AML-193 (cell line): ENCODE measurements at regions not wholly inside any gene's neighbourhood (a gene's known extent, or its start where the extent isn't known, plus 50 kb on each side); places are given as distances from the start of the nearest gene placed in this dataset.

Source experiments
- DNase-seq, 2 experiments: peaks; one replicate each; lab custom pipeline; 2025; lab: John Stamatoyannopoulos, UW

GRCh38 chrX:69027181-69028005, 137.9 kb downstream of the PJA1 start:
- no peak for DNase-seq

GRCh38 chrX:69025802-69026301, 139.4 kb downstream of the PJA1 start:
- DNase-seq = no peak

- no peak for DNase-seq
These were observed 140.3 kb downstream of the PJA1 start for GRCh38 chrX:69024931-69025330.

- DNase-seq = no peak
These were observed 141.0 kb downstream of the PJA1 start for GRCh38 chrX:69024161-69024736.

GRCh38 chrX:69022430-69022829, 142.8 kb downstream of the PJA1 start:
- DNase-seq = no peak

GRCh38 chrX:69021141-69021960, 143.9 kb downstream of the PJA1 start:
- no peak for DNase-seq

GRCh38 chrX:69020316-69020715, 144.9 kb downstream of the PJA1 start:
- no peak for DNase-seq

GRCh38 chrX:69019073-69019890, 146.0 kb downstream of the PJA1 start:
- no peak for DNase-seq

GRCh38 chrX:69018416-69019072, 146.7 kb downstream of the PJA1 start:
- no peak for DNase-seq

- DNase-seq = no peak
These were observed 148.8 kb downstream of the PJA1 start for GRCh38 chrX:69016293-69016941.

GRCh38 chrX:69015564-69016292, 149.5 kb downstream of the PJA1 start:
- DNase-seq = no peak

- DNase-seq = no peak
These were observed 150.1 kb downstream of the PJA1 start for GRCh38 chrX:69015156-69015555.

GRCh38 chrX:69014200-69014599, 151.1 kb downstream of the PJA1 start:
- DNase-seq = no peak

- DNase-seq = no peak
These were observed 154.9 kb downstream of the PJA1 start for GRCh38 chrX:69010339-69010738.

- DNase-seq = no peak
These were observed 164.4 kb downstream of the PJA1 start for GRCh38 chrX:69000877-69001276.

- no peak for DNase-seq
These were observed 165.3 kb downstream of the PJA1 start for GRCh38 chrX:68999931-69000330.

- no peak for DNase-seq
These were observed 165.9 kb downstream of the PJA1 start for GRCh38 chrX:68999356-68999755.

- no peak for DNase-seq
These were observed 166.5 kb downstream of the PJA1 start for GRCh38 chrX:68998716-68999115.

- DNase-seq = no peak
These were observed 167.3 kb downstream of the PJA1 start for GRCh38 chrX:68997911-68998310.

GRCh38 chrX:68997511-68997910, 167.7 kb downstream of the PJA1 start:
- DNase-seq = no peak
